K562 (cell line): ENCODE measurements at regions not wholly inside any gene's neighbourhood (a gene's known extent, or its start where the extent isn't known, plus 50 kb on each side); places are given as distances from the start of the nearest gene placed in this dataset.

Experiments used
- ATAC-seq: fragments of 200-7000 bp; cut with Tn5 transposase; 3 replicates; pipeline ENCODE4 v1.9.1; 2020; ENCODE audit warnings: moderate library complexity
- BruUV-seq: library from RNA; stranded (reverse); fragments of 400-500 nt; replicated peaks from 2 replicates; lab custom pipeline; 2021; lab: Mats Ljungman, UMichigan
- CTCF ChIA-PET: fragments of 300-600 bp; formaldehyde crosslinking; extraction: SDS; loops from one replicate; lab custom pipeline; 2021; ENCODE audit warnings: low intra/inter-chr PET ratio; lab: Yijun Ruan, JAX
- POLR2A ChIA-PET: fragments of 300-600, 350-650 bp; sonication (Branson Sonifier 250); formaldehyde crosslinking; extraction: SDS; loops from one replicate; lab custom pipeline; 2021; ENCODE audit warnings: antibody characterized with exemption, inconsistent platforms; lab: Yijun Ruan, JAX
- DNase-seq, 4 experiments: peaks; one replicate each; pipeline versions ENCODE4 v3.0.0 to v3.0.0-alpha.2; 2011 to 2018; ENCODE audit warnings: low spot score in 3 of 4, mixed read lengths in 3 of 4; ENCODE audit errors: extremely low read depth in 1 of 4
- FAIRE-seq: peaks from 2 replicates; lab custom pipeline; 2011; peaks lifted over from hg19 to GRCh38; lab: Jason Lieb, UNC
- H2AFZ ChIP-seq: 2 replicates; pipeline ENCODE4 v1.6.0; 2011; ENCODE audit warnings: low read depth, low read length, control low read depth, inconsistent platforms
- H3K27ac ChIP-seq: fragments of 200-600 bp; 3 replicates; pipeline ENCODE4 v1.8.0; 2011; ENCODE audit warnings: low read depth, mild to moderate bottlenecking, control low read depth, inconsistent platforms, low read length, moderate library complexity, mixed read lengths; ENCODE audit errors: extremely low read depth
- H3K27me3 ChIP-seq, 2 experiments: fragments of 300-600 bp in 1 of 2; 2 replicates in 1 of 2; 3 replicates in 1 of 2; pipeline versions ENCODE4 v1.6.0 to v1.8.0; 2011; ENCODE audit warnings: inconsistent platforms in 2 of 2, low read length in 2 of 2, mild to moderate bottlenecking in 1 of 2, mixed read lengths in 1 of 2, moderate library complexity in 1 of 2; ENCODE audit not compliant: control insufficient read depth in 2 of 2, insufficient read depth in 2 of 2
- H3K36me3 ChIP-seq: fragments of 300-600 bp; 3 replicates; pipeline ENCODE4 v1.8.0; 2011; ENCODE audit warnings: mild to moderate bottlenecking, low read length, inconsistent platforms; ENCODE audit not compliant: control insufficient read depth, insufficient read depth
- H3K4me1 ChIP-seq, 2 experiments: fragments of 200-600 bp in 1 of 2; replicated peaks in 1 of 2; 2 replicates in 1 of 2; 3 replicates in 1 of 2; pipeline versions ENCODE4 v1.5.1 to v1.8.0; 2011; ENCODE audit warnings: inconsistent platforms in 2 of 2, low read length in 2 of 2, mild to moderate bottlenecking in 1 of 2, mixed read lengths in 1 of 2, moderate library complexity in 1 of 2; ENCODE audit not compliant: control insufficient read depth in 2 of 2, insufficient read depth in 2 of 2
- H3K4me2 ChIP-seq: 2 replicates; pipeline ENCODE4 v1.6.1; 2011; ENCODE audit warnings: low read length, control low read depth, inconsistent platforms, mixed read lengths; ENCODE audit not compliant: insufficient read depth
- H3K4me3 ChIP-seq: fragments of 200-600 bp; sonication (generic), shearing (Covaris generic); 2 replicates; pipeline ENCODE4 v1.5.1; 2016; ENCODE audit warnings: control low read depth, inconsistent platforms
- H3K79me2 ChIP-seq: fragments of 200-600 bp; 3 replicates; pipeline ENCODE4 v1.8.0; 2011; ENCODE audit warnings: low read length, inconsistent platforms; ENCODE audit not compliant: control insufficient read depth, insufficient read depth
- H3K9ac ChIP-seq, 2 experiments: 2 replicates each; pipeline versions ENCODE4 v1.6.0 to v1.6.1; 2011; ENCODE audit warnings: low read depth in 2 of 2, low read length in 2 of 2, control low read depth in 1 of 2, inconsistent platforms in 1 of 2, mild to moderate bottlenecking in 1 of 2, mixed read lengths in 1 of 2; ENCODE audit not compliant: insufficient read depth in 1 of 2
- H3K9me1 ChIP-seq: one replicate; pipeline ENCODE4 v1.6.0; 2011; ENCODE audit warnings: inconsistent platforms, mild to moderate bottlenecking, low read length, moderate library complexity; ENCODE audit not compliant: control insufficient read depth, insufficient read depth
- H3K9me3 ChIP-seq: replicated peaks from 2 replicates; pipeline ENCODE4 v1.5.1; 2011; ENCODE audit warnings: low read depth, low read length, inconsistent platforms; ENCODE audit not compliant: control insufficient read depth, insufficient read depth
- H4K20me1 ChIP-seq: replicated peaks from 2 replicates; pipeline ENCODE4 v1.6.1; 2011; ENCODE audit warnings: low read length, inconsistent platforms, mixed read lengths; ENCODE audit not compliant: control insufficient read depth, insufficient read depth
- CEBPZ ChIP-seq: fragments of 150-350 bp; IDR thresholded peaks from 2 replicates; pipeline ENCODE4 v1.6.1; 2014; ENCODE audit warnings: low read depth, mild to moderate bottlenecking, low read length, borderline replicate concordance
- CLOCK ChIP-seq: fragments of 250-450 bp; sonication (Bioruptor Pico); IDR thresholded peaks from 2 replicates; pipeline ENCODE4 v1.4.0; 2020; ENCODE audit warnings: mild to moderate bottlenecking, moderate library complexity, borderline replicate concordance
- PTBP1 ChIP-seq: fragments of 200-400 bp; formaldehyde crosslinking; IDR thresholded peaks from 2 replicates; pipeline ENCODE4 v1.6.1; 2017; ENCODE audit warnings: low read depth, low read length
- RERE ChIP-seq: sonication (generic); formaldehyde crosslinking; IDR thresholded peaks from 2 replicates; pipeline ENCODE4 v1.8.0; 2023; ENCODE audit warnings: missing genetic modification reagents, mild to moderate bottlenecking, borderline replicate concordance
- TRIM28 ChIP-seq: fragments of 450-650 bp; IDR thresholded peaks from 2 replicates; pipeline ENCODE4 v1.6.1; 2017
- ZBTB7A ChIP-seq: IDR thresholded peaks from 2 replicates; pipeline ENCODE4 v1.6.1; 2011; ENCODE audit warnings: low read depth, mild to moderate bottlenecking, low read length, moderate library complexity, borderline replicate concordance; ENCODE audit not compliant: control insufficient read depth
- ZNF143 ChIP-seq: sonication (generic); formaldehyde crosslinking; IDR thresholded peaks from 2 replicates; pipeline ENCODE4 v1.9.0; 2022; ENCODE audit warnings: mild to moderate bottlenecking, missing genetic modification reagents
- WGBS: fragments of 100-300 bp; shearing (Covaris generic); methylation state at CpG from one replicate; pipeline ENCODE4 v1.1.6; 2016; ENCODE audit warnings: low coverage, mixed read lengths; ENCODE audit not compliant: insufficient coverage; ENCODE audit errors: missing lambda C conversion rate; 5-methylcytosine and 5-hydroxymethylcytosine counted together
- in situ Hi-C: fragments of 300-500 bp; cut with MboI; formaldehyde crosslinking; loops from 4 replicates; pipeline ENCODE4 v1.15.0; 2018; ENCODE audit warnings: inconsistent platforms, mixed read lengths
- intact Hi-C: fragments of 100-400 bp; cut with micrococcal nuclease; formaldehyde crosslinking; loops from 2 replicates; pipeline ENCODE4 v1.14.2; 2022

- H3K36me3 ChIP-seq: no peaks in the 10 kb centered on the region
- WGBS: 0% methylated on average over 1 of the region's 1 CpG
- FAIRE-seq (no peak), DNase-seq (no peak), ATAC-seq (no peak)
- intact Hi-C loops: no loop called here
- CTCF ChIA-PET: no interaction called here
- H3K4me1 ChIP-seq: no peaks in the 10 kb centered on the region
- in situ Hi-C loops: no loop called here
- H3K4me3 ChIP-seq: no peak overlapping the region
- H3K9me1 ChIP-seq: no peaks in the 10 kb centered on the region
- no peaks in the 10 kb centered on the region for H3K27me3 ChIP-seq
- BruUV-seq: no TSS peak
- H3K27ac ChIP-seq: no peak overlapping the region
- POLR2A ChIA-PET: no interaction called here
- H2AFZ ChIP-seq: no peak overlapping the region
- no peak overlapping the region for H3K4me2 ChIP-seq
- H3K9ac ChIP-seq: no peak overlapping the region
- no peaks in the 10 kb centered on the region for H3K9me3 ChIP-seq
- H3K79me2 ChIP-seq: no peaks in the 10 kb centered on the region
- H4K20me1 ChIP-seq: no peaks in the 10 kb centered on the region
- TF ChIP-seq ZNF143 (CRISPR knock-in tag) (no peak), TRIM28 (no peak), ZBTB7A (no peak), PTBP1 (no peak), RERE (no peak), CEBPZ (no peak), CLOCK (CRISPR knock-in tag) (no peak)
These were observed 150.5 kb upstream of the IGFBP3 start for GRCh38 chr7:46071601-46072000.
